Stimulated activated CD4-positive, alpha-beta T cell treated with anti-CD3 and anti-CD28 coated beads, Interleukin-2, amount 100 ng/mL, for 48 hours (primary cell): ENCODE measurements at regions not wholly inside any gene's neighbourhood (a gene's known extent, or its start where the extent isn't known, plus 50 kb on each side); places are given as distances from the start of the nearest gene placed in this dataset.

Experiments used
- DNase-seq, 2 donors: peaks; one replicate each; pipeline ENCODE4 v3.0.0-alpha.2; 2020

DNA sequence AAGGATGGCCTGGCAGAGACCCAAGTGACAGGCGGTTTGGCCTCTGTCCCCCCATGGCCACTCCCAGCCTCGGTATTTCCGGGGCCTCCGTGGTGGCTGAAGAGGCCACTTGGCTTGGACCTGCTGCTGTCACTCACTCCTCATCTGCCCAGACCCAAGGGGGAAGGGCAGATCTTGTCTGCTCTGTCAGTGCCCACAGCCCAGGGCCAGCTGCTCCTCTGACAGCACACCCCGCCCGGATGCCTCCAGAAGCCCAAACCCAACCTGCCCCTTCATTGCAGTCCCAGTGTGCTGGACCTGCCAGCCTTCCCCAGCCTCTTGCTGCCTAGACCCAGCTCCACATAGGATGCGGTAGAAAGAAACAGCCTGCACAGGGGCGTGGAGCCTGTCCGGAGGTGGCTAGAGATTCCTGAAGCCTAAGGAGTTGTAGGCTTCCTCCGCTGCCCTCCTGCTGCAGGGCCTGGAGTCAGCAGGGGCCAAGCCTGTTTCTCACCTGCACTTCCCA is 52.0 kb downstream of the MAGEF1 start:
- DNase-seq, result no peak

DNA sequence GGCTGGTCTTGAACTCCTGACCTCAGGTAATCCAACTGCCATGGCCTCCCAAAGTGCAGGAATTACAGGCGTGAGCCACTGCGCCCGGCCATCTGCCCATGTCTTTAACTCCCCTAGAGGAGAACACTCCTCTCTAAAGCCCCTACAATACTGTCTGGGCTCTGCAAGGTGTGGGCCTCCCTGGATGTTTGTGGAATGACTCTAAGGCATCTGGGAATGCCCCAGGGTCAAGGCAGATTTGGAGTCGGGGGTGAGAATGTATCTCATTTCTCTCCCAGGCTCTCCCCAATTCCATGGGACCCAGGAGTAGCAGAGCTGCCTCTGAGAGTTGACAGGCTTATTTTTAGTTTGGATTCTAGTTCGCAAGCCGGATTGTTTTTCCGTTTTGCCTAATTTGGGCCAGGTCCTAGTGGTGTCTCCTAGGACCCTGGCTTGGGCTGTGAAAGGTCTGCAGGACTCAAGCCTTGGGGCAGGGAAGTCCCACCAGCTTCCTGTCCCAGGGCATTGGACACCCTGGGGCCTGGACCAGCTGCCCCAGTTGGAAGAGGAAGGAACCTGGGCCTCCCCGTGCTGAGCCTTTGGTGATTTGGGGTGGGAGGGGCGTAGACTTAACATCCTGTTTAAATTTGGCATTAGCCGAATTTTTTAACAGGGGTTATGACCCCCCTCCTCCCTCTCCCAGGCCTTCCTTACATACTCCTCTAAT is 53.5 kb downstream of the MAGEF1 start:
- DNase-seq, result no peak

DNA sequence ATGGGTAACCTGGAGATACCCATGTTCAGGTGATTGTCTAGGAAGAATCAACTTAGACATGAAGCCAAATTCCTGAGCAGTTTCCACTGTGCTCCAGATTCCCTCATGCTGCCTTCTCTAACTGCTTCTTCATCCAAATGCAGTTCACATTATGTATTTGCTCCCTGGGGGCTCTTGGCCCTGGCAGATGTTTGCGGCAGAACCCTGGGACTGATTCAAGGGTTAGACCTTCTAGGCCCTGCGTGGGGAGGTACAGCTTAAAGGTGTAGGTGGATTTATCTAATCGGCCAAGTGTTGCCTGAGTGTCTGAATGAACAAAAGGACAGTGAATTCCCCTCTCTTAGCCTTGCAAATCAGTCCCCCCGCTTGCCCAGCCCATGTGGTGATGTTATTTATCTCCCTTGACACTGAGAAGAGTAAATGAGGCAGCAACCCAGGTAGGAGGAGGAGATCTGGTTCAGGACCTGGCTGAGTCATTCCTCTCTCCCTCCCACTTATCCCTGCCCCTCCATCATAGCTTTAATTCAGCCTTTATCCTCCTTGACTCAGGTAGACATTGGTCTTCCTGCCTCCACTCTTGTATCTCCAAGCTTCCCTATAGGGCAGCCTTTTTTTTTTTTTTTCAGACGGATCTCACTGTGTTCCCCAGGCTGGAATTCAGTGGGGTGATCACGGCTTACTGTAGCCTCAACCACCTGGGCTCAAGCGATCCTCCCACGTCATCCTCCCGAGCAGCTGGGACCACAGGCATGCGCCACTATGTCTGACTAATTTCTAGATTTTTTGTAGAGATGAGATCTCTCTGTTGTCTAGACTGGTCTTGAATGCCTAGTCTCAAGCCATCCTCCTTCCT is 54.8 kb downstream of the MAGEF1 start:
- DNase-seq, result peak; percentile 26 to 39

DNA sequence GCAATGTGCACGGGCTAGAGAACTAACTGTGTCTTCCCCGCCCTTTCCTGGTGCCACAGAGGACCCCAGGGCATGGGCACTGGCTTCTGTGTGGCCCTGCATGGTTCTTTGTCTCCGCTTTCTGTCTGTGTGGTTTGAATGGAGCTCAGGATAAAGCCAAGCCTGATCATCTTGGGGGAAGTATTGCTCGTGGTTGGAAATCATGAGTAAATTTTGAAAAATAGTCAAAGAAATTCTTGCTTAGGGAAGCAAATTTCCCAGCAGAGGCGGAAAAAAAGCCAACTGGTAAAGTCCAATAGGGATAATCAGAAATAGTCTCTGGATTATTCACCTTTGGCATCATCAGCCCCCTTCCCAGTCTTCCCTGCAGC is 55.4 kb downstream of the MAGEF1 start:
- no peak for DNase-seq

DNA sequence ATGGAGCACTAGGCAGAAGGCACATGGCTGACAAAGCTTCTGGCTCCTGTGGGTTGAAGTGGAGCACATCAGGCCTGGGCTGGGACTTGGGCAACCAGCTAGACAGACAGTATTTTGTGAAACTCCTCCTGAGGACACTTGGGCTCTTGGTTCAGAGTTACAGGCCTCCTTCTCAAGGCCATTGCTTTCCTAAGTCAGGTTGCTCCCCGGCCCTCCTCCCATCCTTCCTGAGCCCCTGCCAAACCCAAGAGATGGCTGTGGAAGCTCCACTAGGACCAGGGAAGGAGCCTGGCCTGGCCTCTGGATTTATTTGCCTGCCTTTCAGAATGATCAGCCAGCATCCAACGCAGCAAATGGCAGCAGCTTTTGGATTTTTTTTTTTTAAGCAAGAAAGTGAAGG is 56.3 kb downstream of the MAGEF1 start:
- no peak for DNase-seq

DNA sequence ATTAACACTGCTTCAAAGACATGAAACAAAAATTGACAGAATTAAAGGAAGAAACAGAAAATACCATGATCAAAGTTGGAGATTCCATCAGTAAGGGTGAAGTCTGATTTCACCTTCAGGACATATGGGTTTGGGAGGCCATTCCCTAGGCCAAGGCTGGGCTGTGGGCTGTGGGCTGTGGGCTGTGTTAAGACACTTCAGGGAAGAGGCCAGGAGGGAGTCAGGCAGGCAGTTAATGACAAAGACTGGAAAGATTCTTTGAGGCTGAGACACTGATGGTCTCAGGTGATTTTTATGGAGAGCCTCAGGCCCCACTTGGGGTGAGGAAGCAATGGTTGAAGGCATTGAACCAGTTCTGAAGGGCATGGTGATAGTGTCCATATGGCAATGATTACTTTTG is 57.5 kb downstream of the MAGEF1 start:
- DNase-seq, result no peak

DNA sequence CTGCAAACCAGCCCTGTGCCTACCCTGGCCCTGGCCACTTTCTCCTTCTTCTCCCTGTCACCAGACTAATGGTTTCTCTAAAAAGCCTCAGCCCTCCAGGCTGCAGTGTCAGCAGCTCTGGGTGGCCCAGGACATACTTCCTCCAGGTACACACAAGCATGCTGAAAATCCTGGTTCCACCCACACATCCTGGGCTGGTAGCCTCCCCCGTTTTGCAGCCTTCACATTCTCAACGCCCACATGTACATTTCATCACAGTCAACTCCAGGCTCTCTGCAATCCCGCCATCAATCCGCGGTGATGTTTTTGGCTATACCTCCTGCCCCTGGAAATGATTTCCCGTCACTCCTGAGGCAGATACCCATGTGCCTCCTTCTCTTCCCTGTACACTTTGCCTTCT is 59.4 kb downstream of the MAGEF1 start:
- no peak for DNase-seq

DNA sequence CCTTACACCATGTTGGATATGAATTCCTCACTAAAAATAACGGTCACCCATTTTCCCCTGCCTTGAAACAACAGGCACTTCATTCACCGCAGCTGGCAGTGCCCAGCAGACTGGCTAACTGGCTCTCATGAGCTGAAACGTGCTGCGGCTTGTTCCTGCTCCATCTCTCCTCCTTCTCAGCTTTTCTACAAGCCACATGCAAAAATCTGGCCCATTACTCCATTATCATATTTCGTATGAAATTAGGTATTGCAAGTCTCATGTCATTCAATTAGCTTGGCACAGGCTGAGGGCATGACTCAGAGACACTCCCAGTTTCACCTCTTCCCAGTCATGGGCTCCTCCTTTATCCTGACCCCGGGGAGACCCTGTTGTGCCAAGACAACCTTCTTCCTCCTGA is 60.0 kb downstream of the MAGEF1 start:
- no peak for DNase-seq

DNA sequence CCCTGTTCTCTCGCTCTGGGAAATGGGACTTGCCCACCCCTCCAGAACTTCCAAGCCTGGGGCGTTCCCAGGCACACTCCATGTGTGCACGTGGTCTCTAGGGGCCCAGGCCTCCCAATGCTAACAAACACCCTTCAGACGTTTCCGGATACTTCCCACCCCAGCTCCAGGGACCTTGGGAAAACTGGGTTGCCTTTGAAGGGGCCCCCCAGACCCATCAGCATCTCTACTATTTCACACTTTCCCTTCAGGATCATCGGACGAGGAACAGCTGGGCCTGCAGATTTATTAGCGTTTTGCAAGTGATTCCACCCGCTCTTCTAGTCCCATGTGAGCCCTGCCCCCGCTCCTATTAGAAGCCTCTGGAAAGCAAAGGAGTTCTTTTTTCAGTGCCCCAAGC is 63.2 kb downstream of the MAGEF1 start:
- no peak for DNase-seq

DNA sequence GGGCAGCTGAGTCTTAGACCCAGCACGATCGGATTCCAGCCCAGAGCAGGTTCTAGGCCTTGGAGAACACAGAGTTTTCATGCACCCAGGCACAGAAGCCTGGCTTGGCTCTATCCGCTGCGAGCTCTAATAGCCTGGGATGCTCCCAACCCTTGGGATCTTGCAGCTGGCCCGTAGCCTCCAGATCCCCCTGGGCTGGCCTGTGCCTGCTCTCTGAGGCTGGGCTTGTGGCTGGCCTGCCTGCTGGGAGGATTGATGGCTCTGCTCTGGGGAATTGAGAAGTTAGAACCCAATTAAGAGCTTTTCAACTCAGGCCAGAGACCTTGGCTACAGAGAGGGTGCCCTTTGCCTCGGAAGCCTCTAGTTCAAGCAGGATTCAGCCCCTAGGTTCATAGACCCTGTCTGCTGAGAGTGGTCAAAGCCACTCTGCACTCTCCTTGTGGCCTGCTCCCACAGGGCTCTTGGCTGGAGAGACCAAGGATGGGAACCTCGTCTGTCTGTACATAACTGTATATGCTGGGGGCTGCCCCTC is 64.4 kb downstream of the MAGEF1 start:
- no peak for DNase-seq

DNA sequence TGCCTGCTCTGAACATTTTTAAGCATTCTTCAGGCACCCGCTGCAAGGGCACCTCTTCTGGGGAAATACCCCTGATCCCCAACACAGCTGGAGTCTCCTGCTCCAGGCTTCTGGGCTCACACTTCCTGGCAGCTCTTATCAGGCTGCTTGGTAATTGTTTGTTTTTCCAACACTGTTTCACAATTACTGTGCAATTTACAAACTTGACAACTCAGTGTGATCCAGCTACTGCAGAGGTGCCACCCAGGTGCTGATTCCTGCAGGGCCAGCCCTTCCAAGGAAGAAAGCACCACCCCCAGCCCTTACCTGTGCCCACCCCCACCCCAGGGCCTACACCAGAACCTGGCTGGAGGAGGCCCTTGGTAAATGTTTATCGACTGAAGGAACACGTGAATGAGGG is 66.5 kb downstream of the MAGEF1 start:
- DNase-seq, result no peak

DNA sequence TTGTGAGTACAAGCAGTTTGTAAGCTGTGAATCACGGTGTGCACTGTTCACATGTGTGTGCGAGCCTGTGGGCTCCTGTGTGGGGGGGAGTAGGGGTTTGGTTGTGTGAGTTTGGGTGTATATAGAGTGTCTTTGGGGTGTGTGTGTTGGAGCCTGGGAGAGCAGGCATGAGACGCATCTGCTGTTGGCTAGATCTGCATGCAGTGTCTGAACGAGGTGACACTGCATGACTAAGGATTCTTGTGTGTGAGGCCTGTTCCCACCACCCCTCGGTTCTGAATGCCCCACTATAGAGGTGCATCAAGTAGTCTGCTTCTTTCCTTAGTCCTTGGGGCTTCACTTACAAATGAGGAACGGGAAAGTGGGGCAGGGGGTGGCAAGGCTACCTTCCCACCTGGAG is 68.4 kb downstream of the MAGEF1 start:
- no peak for DNase-seq

DNA sequence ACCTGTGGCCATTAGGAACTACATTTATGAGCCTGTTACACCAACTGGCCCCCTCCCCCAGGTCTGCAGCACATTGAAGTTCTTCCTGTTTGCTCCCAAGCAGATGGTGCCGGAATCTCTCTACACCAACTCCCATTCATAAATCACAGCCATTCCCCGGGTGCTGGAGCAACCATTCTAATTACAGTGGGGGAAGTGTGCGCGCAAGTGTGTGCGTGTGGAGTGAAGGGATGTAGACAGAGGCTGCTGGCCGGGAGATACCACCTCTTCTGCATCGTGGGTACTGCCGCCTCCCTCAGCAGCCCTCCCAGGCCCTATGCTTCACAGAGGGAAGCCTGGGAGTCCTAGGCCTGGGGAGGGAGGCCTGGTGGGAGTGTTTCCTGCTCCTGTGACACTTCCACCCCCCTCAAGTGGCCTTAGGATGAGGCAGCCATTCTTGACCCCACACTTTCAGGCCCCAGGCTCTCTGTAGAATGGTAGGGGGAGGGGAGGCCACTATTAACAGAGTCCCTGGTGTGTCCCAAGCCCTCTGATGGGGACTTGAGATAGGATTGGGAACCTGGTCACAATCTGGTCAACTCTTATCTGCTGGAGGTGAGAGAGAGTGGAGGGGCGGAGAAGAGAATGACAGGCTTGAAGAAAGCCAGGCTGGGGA is 69.1 kb downstream of the MAGEF1 start:
- DNase-seq, result no peak

DNA sequence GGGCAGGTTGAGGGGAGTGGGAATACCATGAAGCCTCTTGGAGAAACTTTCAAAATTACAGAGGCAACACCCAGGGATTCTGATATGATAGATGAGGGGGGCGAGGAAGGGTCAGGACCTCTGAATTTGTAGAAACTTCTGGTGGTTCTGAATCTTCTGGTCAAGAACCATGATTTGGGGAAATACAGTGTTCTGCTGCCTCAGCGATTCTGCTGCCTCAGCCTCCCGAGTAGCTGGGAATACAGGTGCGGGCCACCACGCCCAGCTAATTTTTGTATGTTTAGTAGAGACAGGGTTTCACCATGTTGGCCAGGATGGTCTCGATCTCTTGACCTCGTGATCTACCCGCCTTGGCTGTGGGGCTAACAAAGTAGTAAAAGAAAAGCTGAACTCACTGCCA is 70.4 kb downstream of the MAGEF1 start:
- DNase-seq, result no peak

DNA sequence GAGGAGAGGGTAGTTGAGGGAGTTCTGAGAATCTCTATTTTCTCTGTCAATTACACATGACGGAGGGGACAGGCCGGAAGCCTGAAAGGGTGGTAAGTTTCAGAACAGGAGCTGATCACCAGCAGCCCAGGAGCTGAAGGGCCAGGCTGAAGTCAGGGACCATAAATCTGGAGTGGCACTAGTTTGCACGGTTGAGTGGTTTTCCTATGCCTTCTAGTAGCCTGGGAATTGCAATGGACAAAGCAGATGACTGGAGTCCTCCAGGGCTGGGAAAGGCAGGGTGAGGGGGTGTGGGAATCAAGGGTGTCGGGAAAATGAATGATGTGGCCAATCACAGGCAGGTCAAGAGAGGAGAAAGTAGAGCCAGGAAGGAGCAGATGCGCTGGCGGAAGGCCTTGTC is 72.5 kb downstream of the MAGEF1 start:
- DNase-seq, result no peak

DNA sequence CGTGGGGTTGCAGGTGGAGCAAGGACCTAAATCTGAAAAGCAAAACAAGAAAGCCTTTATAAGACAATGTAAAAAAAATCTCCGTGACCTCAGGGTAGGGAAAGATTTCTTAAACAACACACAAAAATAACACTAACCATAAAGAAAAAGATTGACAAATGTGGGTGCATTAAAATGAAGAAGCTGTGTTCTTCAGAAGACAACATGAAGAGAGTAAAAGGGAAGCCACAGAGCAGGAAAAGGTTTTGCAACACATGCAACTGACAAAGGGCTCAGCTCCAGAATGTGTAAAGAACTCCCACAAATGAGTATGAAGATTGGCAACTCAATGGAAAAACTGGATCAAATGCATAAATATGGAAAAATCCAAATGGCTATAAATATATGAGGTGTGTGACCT is 74.2 kb downstream of the MAGEF1 start:
- no peak for DNase-seq

DNA sequence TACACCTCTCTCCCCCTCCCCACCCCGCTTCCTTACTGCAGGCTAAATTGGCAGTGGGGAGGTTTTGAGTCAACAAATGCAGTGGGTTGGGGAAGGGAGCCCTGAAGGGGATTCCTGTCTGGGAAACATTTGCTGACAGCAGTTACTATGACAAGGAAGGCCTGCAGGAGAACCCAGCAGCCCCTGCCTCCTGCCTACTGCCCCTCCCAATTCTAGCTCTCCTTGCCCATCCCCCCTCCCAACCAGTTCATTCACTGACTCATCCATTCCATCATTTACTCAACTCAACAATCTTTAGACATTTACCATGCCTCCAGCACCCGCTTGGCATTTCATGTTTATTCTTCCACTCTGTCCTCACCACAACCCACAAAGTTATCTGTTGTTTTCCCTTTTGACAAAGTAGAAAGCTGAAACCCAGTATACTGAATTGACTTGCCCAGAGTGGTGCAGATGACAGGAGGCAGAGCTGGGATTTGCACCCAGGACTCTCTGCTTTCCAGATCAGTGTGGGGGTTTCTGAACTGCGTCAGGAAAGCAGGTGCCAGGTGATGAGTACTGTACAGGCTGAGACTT is 75.0 kb downstream of the MAGEF1 start:
- peak; percentile 34 to 36 for DNase-seq

DNA sequence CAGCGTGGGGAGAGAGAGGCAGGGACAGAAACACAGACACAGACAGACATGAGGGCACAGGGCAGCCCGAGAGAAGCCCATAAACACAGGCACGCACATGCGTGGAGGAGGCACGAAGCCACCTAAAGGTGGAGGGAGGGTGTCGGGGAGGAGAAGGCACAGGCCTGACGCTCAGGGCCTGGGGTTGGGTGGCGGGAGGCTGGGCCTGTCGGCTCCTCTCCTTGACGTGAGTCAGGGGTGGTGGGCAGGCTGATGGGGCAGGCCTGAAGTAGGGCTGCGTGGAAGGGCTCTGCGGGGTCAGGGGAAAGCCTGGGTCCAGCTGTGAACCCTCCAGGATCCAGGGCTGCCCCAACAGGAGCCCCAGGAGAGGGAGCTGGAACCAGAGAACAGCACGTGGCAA is 74.2 kb downstream of the EPHB3 start:
- DNase-seq, result no peak

DNA sequence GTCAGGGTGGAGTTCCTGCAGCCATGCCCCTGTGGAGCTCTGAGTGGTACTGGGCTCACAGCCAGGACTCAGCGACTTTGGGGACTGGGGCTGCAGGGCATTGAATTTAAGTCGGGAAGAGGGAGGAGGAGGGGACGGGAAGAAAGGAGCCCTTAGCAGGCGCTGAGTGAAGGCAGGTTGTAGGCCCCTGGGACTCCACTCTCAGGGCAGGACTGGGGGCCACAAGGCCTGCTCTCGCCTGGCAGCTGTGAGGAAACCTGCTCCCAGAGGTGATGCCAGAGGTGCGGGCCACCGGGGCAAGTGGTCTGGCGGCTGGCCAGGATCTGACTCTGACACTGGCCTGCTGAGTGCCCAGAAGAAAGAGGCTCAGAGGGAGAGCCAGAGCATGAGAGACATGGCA is 73.5 kb downstream of the EPHB3 start:
- DNase-seq, result no peak

DNA sequence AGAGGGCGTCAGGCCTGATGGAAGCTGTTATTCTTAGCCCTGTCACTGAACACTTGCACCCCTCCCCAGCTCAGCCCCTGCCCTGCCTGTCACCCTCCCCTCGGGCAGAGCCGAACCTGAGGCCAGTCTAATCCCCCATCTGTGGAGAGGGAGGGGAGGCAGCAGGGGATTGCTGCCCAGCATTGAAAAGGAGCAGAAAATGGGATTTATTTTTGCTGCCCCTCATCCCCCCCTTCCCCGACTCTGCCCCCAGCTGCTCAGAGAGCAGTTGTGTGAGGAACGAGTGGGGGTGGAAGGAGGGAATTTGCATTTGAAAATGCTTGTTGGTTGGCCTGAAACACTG is 71.6 kb downstream of the EPHB3 start:
- DNase-seq, result no peak

DNA sequence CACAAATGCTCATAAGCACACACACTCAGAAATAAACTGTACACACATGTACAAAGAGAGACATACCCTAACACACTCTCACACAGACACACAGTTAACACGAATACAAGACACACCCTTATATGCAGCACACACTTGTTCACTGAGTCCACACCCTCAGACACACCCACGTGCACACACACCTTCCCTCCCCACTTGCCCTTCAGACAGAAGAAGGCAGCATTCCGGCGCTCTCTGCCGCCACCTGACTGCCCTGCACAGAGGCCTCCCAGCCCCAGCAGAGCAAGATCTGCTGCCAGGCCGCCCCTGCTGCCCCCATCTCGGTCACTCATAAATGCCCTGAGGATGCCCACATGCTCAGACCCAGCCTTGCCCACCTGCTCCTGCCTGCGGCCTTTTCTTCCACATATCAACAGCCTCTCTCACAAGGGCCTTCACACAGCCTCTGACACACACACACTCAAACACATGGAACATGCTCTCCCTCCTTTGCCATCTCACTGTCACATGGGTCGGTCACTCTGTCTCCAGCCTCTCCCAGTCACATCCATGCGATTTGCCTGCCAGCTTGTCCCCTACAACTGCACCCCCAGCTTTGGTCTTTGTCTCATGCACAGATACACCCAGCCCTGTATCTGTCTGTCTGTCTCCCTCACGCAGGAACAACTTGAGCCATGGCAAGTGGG is 71.1 kb downstream of the EPHB3 start:
- DNase-seq, result no peak
